ENCODE measurements at regions not wholly inside any gene's neighbourhood (a gene's known extent, or its start where the extent isn't known, plus 50 kb on each side); places are given as distances from the start of the nearest gene placed in this dataset.

DNA sequence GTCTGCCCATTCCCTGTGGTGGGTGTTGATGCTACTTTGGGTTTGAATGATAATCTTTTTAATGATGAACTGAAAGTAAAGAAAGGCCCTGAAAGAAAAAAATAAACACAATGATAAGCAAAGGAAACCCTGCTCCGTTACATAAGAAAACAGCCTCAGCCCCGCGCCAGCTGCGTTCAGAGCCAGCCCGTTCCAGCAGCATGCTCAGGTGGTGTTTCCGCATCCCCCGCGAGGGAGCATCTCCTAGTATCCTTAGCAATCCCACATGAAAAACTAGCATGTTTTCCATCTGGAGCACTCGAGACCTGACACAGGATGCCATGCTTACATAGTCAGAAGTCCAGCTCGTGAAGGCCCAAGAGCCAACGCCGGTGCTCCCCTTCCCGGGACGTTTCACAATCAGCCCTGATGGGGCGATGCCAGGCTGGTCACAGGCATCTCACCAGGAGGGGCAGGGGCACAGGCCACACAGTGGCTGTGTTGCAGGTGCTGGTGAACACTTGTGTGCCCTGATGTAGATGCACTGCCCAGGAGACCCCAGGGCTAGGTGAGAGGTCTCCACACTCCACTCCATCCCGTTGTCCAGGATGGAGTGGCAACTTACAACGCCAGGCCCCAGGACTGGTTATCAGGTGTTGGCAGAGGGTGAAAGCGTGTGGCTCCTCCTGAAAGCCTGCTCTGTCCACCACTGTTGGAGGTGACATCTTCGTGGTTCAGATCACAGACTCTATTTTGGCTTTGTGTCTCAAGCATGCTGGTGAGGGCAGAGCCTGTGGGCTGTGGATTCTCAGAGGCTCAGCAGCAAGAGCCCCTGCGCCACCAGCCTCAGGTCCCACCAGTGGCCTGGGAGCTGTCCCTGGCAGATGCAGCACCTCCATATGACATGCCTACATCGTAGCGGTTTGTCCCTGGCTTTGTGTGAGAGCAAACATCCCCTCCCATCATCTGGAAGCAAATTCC, 246.8 kb upstream of the IRX1 start:
- TF ChIP-seq, protein P1, sequence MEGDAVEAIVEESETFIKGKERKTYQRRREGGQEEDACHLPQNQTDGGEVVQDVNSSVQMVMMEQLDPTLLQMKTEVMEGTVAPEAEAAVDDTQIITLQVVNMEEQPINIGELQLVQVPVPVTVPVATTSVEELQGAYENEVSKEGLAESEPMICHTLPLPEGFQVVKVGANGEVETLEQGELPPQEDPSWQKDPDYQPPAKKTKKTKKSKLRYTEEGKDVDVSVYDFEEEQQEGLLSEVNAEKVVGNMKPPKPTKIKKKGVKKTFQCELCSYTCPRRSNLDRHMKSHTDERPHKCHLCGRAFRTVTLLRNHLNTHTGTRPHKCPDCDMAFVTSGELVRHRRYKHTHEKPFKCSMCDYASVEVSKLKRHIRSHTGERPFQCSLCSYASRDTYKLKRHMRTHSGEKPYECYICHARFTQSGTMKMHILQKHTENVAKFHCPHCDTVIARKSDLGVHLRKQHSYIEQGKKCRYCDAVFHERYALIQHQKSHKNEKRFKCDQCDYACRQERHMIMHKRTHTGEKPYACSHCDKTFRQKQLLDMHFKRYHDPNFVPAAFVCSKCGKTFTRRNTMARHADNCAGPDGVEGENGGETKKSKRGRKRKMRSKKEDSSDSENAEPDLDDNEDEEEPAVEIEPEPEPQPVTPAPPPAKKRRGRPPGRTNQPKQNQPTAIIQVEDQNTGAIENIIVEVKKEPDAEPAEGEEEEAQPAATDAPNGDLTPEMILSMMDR (IDR thresholded peaks at IDR 0.05): no peak
- no peak for TF ChIP-seq POLR2A (IDR thresholded peaks at IDR 0.05; ENCODE audit: low read length)
- TF ChIP-seq, protein P2, sequence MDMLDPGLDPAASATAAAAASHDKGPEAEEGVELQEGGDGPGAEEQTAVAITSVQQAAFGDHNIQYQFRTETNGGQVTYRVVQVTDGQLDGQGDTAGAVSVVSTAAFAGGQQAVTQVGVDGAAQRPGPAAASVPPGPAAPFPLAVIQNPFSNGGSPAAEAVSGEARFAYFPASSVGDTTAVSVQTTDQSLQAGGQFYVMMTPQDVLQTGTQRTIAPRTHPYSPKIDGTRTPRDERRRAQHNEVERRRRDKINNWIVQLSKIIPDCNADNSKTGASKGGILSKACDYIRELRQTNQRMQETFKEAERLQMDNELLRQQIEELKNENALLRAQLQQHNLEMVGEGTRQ (IDR thresholded peaks at IDR 0.05): no peak
- TF ChIP-seq MAFK (IDR thresholded peaks at IDR 0.05; ENCODE audit: partially characterized antibody): no peak
- no peak for TF ChIP-seq TP53 (CRISPR knock-in tag; IDR thresholded peaks at IDR 0.05)
- TF ChIP-seq CHD2 (IDR thresholded peaks at IDR 0.05; ENCODE audit: low read length, partially characterized antibody): no peak
- TF ChIP-seq, protein P3, sequence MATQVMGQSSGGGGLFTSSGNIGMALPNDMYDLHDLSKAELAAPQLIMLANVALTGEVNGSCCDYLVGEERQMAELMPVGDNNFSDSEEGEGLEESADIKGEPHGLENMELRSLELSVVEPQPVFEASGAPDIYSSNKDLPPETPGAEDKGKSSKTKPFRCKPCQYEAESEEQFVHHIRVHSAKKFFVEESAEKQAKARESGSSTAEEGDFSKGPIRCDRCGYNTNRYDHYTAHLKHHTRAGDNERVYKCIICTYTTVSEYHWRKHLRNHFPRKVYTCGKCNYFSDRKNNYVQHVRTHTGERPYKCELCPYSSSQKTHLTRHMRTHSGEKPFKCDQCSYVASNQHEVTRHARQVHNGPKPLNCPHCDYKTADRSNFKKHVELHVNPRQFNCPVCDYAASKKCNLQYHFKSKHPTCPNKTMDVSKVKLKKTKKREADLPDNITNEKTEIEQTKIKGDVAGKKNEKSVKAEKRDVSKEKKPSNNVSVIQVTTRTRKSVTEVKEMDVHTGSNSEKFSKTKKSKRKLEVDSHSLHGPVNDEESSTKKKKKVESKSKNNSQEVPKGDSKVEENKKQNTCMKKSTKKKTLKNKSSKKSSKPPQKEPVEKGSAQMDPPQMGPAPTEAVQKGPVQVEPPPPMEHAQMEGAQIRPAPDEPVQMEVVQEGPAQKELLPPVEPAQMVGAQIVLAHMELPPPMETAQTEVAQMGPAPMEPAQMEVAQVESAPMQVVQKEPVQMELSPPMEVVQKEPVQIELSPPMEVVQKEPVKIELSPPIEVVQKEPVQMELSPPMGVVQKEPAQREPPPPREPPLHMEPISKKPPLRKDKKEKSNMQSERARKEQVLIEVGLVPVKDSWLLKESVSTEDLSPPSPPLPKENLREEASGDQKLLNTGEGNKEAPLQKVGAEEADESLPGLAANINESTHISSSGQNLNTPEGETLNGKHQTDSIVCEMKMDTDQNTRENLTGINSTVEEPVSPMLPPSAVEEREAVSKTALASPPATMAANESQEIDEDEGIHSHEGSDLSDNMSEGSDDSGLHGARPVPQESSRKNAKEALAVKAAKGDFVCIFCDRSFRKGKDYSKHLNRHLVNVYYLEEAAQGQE (IDR thresholded peaks at IDR 0.05): no peak
- TF ChIP-seq FOSL2 (IDR thresholded peaks at IDR 0.05): no peak
- no peak for TF ChIP-seq FOSL2 (CRISPR knock-in tag; IDR thresholded peaks at IDR 0.05)
- TF ChIP-seq ESRRA (IDR thresholded peaks at IDR 0.05; ENCODE audit: borderline replicate concordance, low read length): no peak

All from A549 (cell line).